ENCODE measurements at regions not wholly inside any gene's neighbourhood (a gene's known extent, or its start where the extent isn't known, plus 50 kb on each side); places are given as distances from the start of the nearest gene placed in this dataset.

- Histone ChIP-seq H3K79me2 (ENCODE audit: insufficient read depth, low read length) (no peaks in the 10 kb centered on the region), H3K9ac (ENCODE audit: low read depth, low read length, poor library complexity, severe bottlenecking) (no peak overlapping the region), H3K4me3 (ENCODE audit: low read length, poor library complexity, severe bottlenecking) (no peak overlapping the region), H3K27me3 (ENCODE audit: insufficient read depth, low read length, poor library complexity, severe bottlenecking) (no peaks in the 10 kb centered on the region), H3K4me1 (ENCODE audit: insufficient read depth, low read length, poor library complexity, severe bottlenecking) (no peaks in the 10 kb centered on the region), H3K4me2 (ENCODE audit: low read depth, low read length, poor library complexity, severe bottlenecking) (no peak overlapping the region), H4K20me1 (ENCODE audit: insufficient read depth, low read length, poor library complexity, severe bottlenecking) (no peaks in the 10 kb centered on the region), H3K36me3 (ENCODE audit: insufficient read depth, low read length) (no peaks in the 10 kb centered on the region), H3F3A (ENCODE audit: low read depth) (no peaks in the 10 kb centered on the region), H3K9me3 (ENCODE audit: insufficient read depth, low read depth, low read length) (no peaks in the 10 kb centered on the region), H3K9me2 (replicated peaks; ENCODE audit: low read depth, low read length) (no peaks in the 10 kb centered on the region), H2AFZ (ENCODE audit: low read length) (no peak overlapping the region)
- TF ChIP-seq CTCF (conservative IDR thresholded peaks at IDR 0.05; ENCODE audit: low read length), result peak; percentile 43
- TF ChIP-seq EZH2phosphoT487 (IDR thresholded peaks at IDR 0.05; ENCODE audit: borderline replicate concordance), result no peak
Measured at GRCh38 chr9:73079326-73079725, 72.3 kb upstream of the ANXA1 start.

GRCh38 chr9:73077625-73078030, 74.0 kb upstream of the ANXA1 start:
- TF ChIP-seq EZH2phosphoT487 (IDR thresholded peaks at IDR 0.05; ENCODE audit: borderline replicate concordance), result no peak
- H3K4me3 ChIP-seq (ENCODE audit: low read length, poor library complexity, severe bottlenecking), result no peak overlapping the region
- H3K36me3 ChIP-seq (ENCODE audit: insufficient read depth, low read length), result no peaks in the 10 kb centered on the region
- no peak overlapping the region for H3K4me2 ChIP-seq (ENCODE audit: low read depth, low read length, poor library complexity, severe bottlenecking)
- H3K9me2 ChIP-seq (replicated peaks; ENCODE audit: low read depth, low read length), result no peaks in the 10 kb centered on the region
- H3K4me1 ChIP-seq (ENCODE audit: insufficient read depth, low read length, poor library complexity, severe bottlenecking), result no peaks in the 10 kb centered on the region
- H3F3A ChIP-seq (ENCODE audit: low read depth), result no peaks in the 10 kb centered on the region
- H3K9ac ChIP-seq (ENCODE audit: low read depth, low read length, poor library complexity, severe bottlenecking), result no peak overlapping the region
- H3K79me2 ChIP-seq (ENCODE audit: insufficient read depth, low read length), result no peaks in the 10 kb centered on the region
- H3K9me3 ChIP-seq (ENCODE audit: insufficient read depth, low read depth, low read length), result no peaks in the 10 kb centered on the region
- no peak overlapping the region for H2AFZ ChIP-seq (ENCODE audit: low read length)
- H3K27me3 ChIP-seq (ENCODE audit: insufficient read depth, low read length, poor library complexity, severe bottlenecking), result no peaks in the 10 kb centered on the region
- no peaks in the 10 kb centered on the region for H4K20me1 ChIP-seq (ENCODE audit: insufficient read depth, low read length, poor library complexity, severe bottlenecking)

GRCh38 chr9:73076970-73077369, 74.7 kb upstream of the ANXA1 start:
- Histone ChIP-seq H3K27me3 (ENCODE audit: insufficient read depth, low read length, poor library complexity, severe bottlenecking) (no peaks in the 10 kb centered on the region), H3K79me2 (ENCODE audit: insufficient read depth, low read length) (no peaks in the 10 kb centered on the region), H3K4me2 (ENCODE audit: low read depth, low read length, poor library complexity, severe bottlenecking) (no peak overlapping the region), H3K9ac (ENCODE audit: low read depth, low read length, poor library complexity, severe bottlenecking) (no peak overlapping the region), H3K36me3 (ENCODE audit: insufficient read depth, low read length) (no peaks in the 10 kb centered on the region), H3K4me1 (ENCODE audit: insufficient read depth, low read length, poor library complexity, severe bottlenecking) (no peaks in the 10 kb centered on the region), H3K4me3 (ENCODE audit: low read length, poor library complexity, severe bottlenecking) (no peak overlapping the region), H3K9me2 (replicated peaks; ENCODE audit: low read depth, low read length) (no peaks in the 10 kb centered on the region), H2AFZ (ENCODE audit: low read length) (no peak overlapping the region), H3K9me3 (ENCODE audit: insufficient read depth, low read depth, low read length) (no peaks in the 10 kb centered on the region), H4K20me1 (ENCODE audit: insufficient read depth, low read length, poor library complexity, severe bottlenecking) (no peaks in the 10 kb centered on the region), H3F3A (ENCODE audit: low read depth) (no peaks in the 10 kb centered on the region)
- TF ChIP-seq EZH2phosphoT487 (IDR thresholded peaks at IDR 0.05; ENCODE audit: borderline replicate concordance), result no peak
- TF ChIP-seq CTCF (conservative IDR thresholded peaks at IDR 0.05; ENCODE audit: low read length), result no peak

GRCh38 chr9:73074176-73074708, 77.4 kb upstream of the ANXA1 start:
- Histone ChIP-seq H3K4me2 (ENCODE audit: low read depth, low read length, poor library complexity, severe bottlenecking) (no peak overlapping the region), H3K9ac (ENCODE audit: low read depth, low read length, poor library complexity, severe bottlenecking) (no peak overlapping the region), H3K27me3 (ENCODE audit: insufficient read depth, low read length, poor library complexity, severe bottlenecking) (no peaks in the 10 kb centered on the region), H3K4me1 (ENCODE audit: insufficient read depth, low read length, poor library complexity, severe bottlenecking) (no peaks in the 10 kb centered on the region), H3F3A (ENCODE audit: low read depth) (no peaks in the 10 kb centered on the region), H3K9me3 (ENCODE audit: insufficient read depth, low read depth, low read length) (no peaks in the 10 kb centered on the region), H2AFZ (ENCODE audit: low read length) (peak overlapping the region; percentile 22; the same call in 1 of the 2 replicates), H3K79me2 (ENCODE audit: insufficient read depth, low read length) (no peaks in the 10 kb centered on the region), H3K36me3 (ENCODE audit: insufficient read depth, low read length) (no peaks in the 10 kb centered on the region), H3K4me3 (ENCODE audit: low read length, poor library complexity, severe bottlenecking) (no peak overlapping the region), H4K20me1 (ENCODE audit: insufficient read depth, low read length, poor library complexity, severe bottlenecking) (no peaks in the 10 kb centered on the region), H3K9me2 (replicated peaks; ENCODE audit: low read depth, low read length) (no peaks in the 10 kb centered on the region)
- TF ChIP-seq EZH2phosphoT487 (IDR thresholded peaks at IDR 0.05; ENCODE audit: borderline replicate concordance) (no peak), CTCF (conservative IDR thresholded peaks at IDR 0.05; ENCODE audit: low read length) (no peak)

Measured in Loucy (cell line).